Endodermal cell (in vitro differentiated cells): ENCODE measurements at regions not wholly inside any gene's neighbourhood (a gene's known extent, or its start where the extent isn't known, plus 50 kb on each side); places are given as distances from the start of the nearest gene placed in this dataset.

ENCODE experiments used
- DNase-seq: peaks from one replicate; pipeline ENCODE4 v3.0.0-alpha.2; 2017
- H3K27ac ChIP-seq: 2 replicates; pipeline ENCODE4 v1.5.1; 2013; ENCODE audit warnings: mild to moderate bottlenecking, low read depth, low read length, moderate library complexity
- H3K27me3 ChIP-seq: 2 replicates; pipeline ENCODE4 v1.6.1; 2013; ENCODE audit warnings: mild to moderate bottlenecking, low read length, moderate library complexity; ENCODE audit not compliant: insufficient read depth, control insufficient read depth, poor library complexity, severe bottlenecking
- H3K36me3 ChIP-seq: 2 replicates; pipeline ENCODE4 v1.7.0; 2013; ENCODE audit warnings: mild to moderate bottlenecking, low read length, moderate library complexity; ENCODE audit not compliant: control insufficient read depth, insufficient read depth
- H3K4me1 ChIP-seq: one replicate; pipeline ENCODE4 v1.7.0; 2013; ENCODE audit warnings: low read length; ENCODE audit not compliant: control insufficient read depth, insufficient read depth
- H3K4me3 ChIP-seq: 2 replicates; pipeline ENCODE4 v1.5.1; 2013; ENCODE audit warnings: mild to moderate bottlenecking, low read length, moderate library complexity
- H3K9ac ChIP-seq: 2 replicates; pipeline ENCODE4 v1.6.1; 2013; ENCODE audit warnings: mild to moderate bottlenecking, low read length, moderate library complexity; ENCODE audit not compliant: poor library complexity, severe bottlenecking; ENCODE audit errors: extremely low read depth
- H3K9me3 ChIP-seq: 2 replicates; pipeline ENCODE4 v1.6.1; 2013; ENCODE audit warnings: mild to moderate bottlenecking, low read length, moderate library complexity; ENCODE audit not compliant: control insufficient read depth
- H3K27ac Mint-ChIP-seq: 2 replicates; pipeline ENCODE4 v1.8.0; 2020; ENCODE audit warnings: mixed read lengths
- H3K27me3 Mint-ChIP-seq: 2 replicates; pipeline ENCODE4 v1.8.0; 2021; ENCODE audit warnings: mild to moderate bottlenecking, mixed read lengths; ENCODE audit not compliant: insufficient read depth
- H3K36me3 Mint-ChIP-seq: 2 replicates; pipeline ENCODE4 v1.8.0; 2020; ENCODE audit warnings: low read depth, mixed read lengths
- H3K4me1 Mint-ChIP-seq: 2 replicates; pipeline ENCODE4 v1.8.0; 2020; ENCODE audit warnings: mixed read lengths
- H3K4me3 Mint-ChIP-seq: 2 replicates; pipeline ENCODE4 v1.8.0; 2020; ENCODE audit warnings: mild to moderate bottlenecking, moderate library complexity, mixed read lengths
- H3K9me3 Mint-ChIP-seq: 2 replicates; pipeline ENCODE4 v1.8.0; 2020; ENCODE audit warnings: mild to moderate bottlenecking, mixed read lengths
- WGBS, 2 experiments: methylation state at CpG; one replicate each; pipeline versions ENCODE4 v1.1.5 to v1.1.7; 2013; ENCODE audit warnings: missing lambda C conversion rate in 2 of 2, mixed read lengths in 1 of 2; ENCODE audit not compliant: insufficient coverage in 1 of 2, insufficient read length in 1 of 2; 5-methylcytosine and 5-hydroxymethylcytosine counted together
- TF ChIP-seq, protein P1 (sequence below): fragments of 200-600 bp; sonication (generic); conservative IDR thresholded peaks from 2 replicates; pipeline ENCODE4 v1.5.0; 2021; ENCODE audit warnings: antibody characterized with exemption, mild to moderate bottlenecking

DNA sequence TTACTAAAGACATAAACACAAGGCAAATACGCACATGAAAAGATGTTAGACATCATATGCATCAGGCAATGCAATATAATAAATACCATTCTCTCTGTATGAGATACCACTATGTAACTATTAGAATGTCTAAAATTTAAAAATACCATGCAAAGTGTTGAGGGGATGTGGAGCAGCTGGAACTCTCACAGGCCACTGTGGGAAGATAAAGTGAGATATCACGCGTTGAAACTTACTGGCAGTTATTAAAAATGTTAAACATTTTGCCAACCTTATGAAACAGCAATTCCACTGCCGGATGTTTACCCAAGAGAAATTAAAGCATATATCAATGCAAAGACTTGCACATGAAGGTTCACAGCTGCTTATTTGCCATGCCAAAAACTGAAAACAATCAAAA, 556.7 kb downstream of the LRRC70 start:
- H3K36me3 ChIP-seq, result no peaks in the 10 kb centered on the region
- WGBS, 2 experiments, result 88 to 92% methylated on average over 2 to 4 of the region's 4 CpGs
- Mint-ChIP-seq H3K27ac (no peak overlapping the region), H3K4me1 (no peaks in the 10 kb centered on the region), H3K9me3 (no peaks in the 10 kb centered on the region), H3K36me3 (no peaks in the 10 kb centered on the region), H3K27me3 (no peaks in the 10 kb centered on the region), H3K4me3 (no peak overlapping the region)
- H3K27me3 ChIP-seq, result no peaks in the 10 kb centered on the region
- no peaks in the 10 kb centered on the region for H3K4me1 ChIP-seq
- TF ChIP-seq, protein P1, sequence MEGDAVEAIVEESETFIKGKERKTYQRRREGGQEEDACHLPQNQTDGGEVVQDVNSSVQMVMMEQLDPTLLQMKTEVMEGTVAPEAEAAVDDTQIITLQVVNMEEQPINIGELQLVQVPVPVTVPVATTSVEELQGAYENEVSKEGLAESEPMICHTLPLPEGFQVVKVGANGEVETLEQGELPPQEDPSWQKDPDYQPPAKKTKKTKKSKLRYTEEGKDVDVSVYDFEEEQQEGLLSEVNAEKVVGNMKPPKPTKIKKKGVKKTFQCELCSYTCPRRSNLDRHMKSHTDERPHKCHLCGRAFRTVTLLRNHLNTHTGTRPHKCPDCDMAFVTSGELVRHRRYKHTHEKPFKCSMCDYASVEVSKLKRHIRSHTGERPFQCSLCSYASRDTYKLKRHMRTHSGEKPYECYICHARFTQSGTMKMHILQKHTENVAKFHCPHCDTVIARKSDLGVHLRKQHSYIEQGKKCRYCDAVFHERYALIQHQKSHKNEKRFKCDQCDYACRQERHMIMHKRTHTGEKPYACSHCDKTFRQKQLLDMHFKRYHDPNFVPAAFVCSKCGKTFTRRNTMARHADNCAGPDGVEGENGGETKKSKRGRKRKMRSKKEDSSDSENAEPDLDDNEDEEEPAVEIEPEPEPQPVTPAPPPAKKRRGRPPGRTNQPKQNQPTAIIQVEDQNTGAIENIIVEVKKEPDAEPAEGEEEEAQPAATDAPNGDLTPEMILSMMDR, result no peak
- DNase-seq, result no peak
- H3K9me3 ChIP-seq, result no peaks in the 10 kb centered on the region
- no peak overlapping the region for H3K9ac ChIP-seq
- H3K4me3 ChIP-seq, result no peak overlapping the region
- H3K27ac ChIP-seq, result no peak overlapping the region

DNA sequence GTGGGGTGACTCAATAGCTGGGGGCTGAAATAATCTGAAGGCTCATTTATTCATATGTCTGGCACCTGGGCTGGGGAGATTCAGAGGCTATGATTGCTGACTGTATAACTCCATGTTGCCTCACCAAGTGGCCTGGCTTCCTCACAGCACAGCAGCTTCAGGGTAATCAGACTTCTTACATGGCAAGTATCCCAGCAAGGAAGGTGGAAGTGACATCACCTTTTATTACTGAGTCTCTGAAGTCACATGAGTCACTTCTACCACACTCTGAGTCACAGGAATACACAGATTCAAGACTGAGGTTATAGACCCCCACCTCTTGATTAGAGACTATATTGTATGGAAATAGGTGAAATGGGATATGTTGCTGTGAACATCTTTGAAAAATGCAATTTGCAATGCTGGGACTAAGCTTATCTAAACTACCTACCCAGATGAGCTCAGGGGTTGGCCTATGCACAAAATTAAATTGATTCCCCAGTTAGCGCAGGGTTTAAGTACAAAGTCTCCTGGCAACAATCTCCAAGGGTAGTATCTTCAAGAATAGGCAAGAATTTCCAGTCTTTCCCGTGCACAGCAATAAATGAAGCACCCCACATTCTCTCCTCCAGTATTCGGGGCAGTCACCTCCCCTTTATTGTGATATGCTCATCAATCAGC, 553.1 kb downstream of the LRRC70 start:
- H3K36me3 ChIP-seq, result no peaks in the 10 kb centered on the region
- no peak for DNase-seq
- TF ChIP-seq, protein P1, result no peak
- no peaks in the 10 kb centered on the region for H3K27me3 ChIP-seq
- Mint-ChIP-seq H3K4me1 (peaks cover 5% of the 10 kb centered on the region), H3K27ac (no peak overlapping the region), H3K27me3 (no peaks in the 10 kb centered on the region), H3K9me3 (no peaks in the 10 kb centered on the region), H3K36me3 (no peaks in the 10 kb centered on the region), H3K4me3 (no peak overlapping the region)
- no peak overlapping the region for H3K9ac ChIP-seq
- no peaks in the 10 kb centered on the region for H3K9me3 ChIP-seq
- no peak overlapping the region for H3K27ac ChIP-seq
- H3K4me3 ChIP-seq, result no peak overlapping the region
- H3K4me1 ChIP-seq, result no peaks in the 10 kb centered on the region
- WGBS, 2 experiments, result 91 to 100% methylated on average over 1 to 3 of the region's 3 CpGs

DNA sequence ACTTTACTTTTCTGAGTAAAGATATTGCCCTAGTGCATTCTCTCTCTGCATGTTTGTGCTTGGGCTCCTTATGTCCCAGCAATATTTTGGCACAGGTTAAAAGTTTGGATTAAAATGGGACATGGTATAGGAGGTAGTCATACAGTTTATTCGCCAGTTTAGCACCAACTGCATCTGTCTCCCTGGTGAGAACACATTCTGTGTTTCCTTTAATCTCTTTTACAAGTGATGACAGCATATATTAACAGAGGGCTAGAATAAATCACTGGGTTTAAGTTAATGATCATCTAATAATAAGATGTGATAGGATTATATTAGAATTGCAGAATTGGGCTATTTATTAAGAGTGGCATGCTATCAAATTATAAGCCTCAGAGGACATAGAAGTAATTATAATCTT, 550.1 kb downstream of the LRRC70 start:
- H3K9ac ChIP-seq, result no peak overlapping the region
- no peaks in the 10 kb centered on the region for H3K9me3 ChIP-seq
- 95 to 100% methylated on average over 1 of the region's 1 CpG for WGBS, 2 experiments
- no peak overlapping the region for H3K27ac ChIP-seq
- no peak overlapping the region for H3K4me3 ChIP-seq
- peaks cover 5% of the 10 kb centered on the region for H3K4me1 Mint-ChIP-seq
- no peaks in the 10 kb centered on the region for H3K9me3 Mint-ChIP-seq
- DNase-seq, result no peak
- H3K4me3 Mint-ChIP-seq, result no peak overlapping the region
- H3K27ac Mint-ChIP-seq, result no peak overlapping the region
- TF ChIP-seq, protein P1, result no peak
- no peaks in the 10 kb centered on the region for H3K36me3 ChIP-seq
- no peaks in the 10 kb centered on the region for H3K27me3 ChIP-seq
- H3K4me1 ChIP-seq, result no peaks in the 10 kb centered on the region
- H3K36me3 Mint-ChIP-seq, result no peaks in the 10 kb centered on the region
- H3K27me3 Mint-ChIP-seq, result no peaks in the 10 kb centered on the region
